SU-DHL-6 (cell line): ENCODE measurements at regions not wholly inside any gene's neighbourhood (a gene's known extent, or its start where the extent isn't known, plus 50 kb on each side); places are given as distances from the start of the nearest gene placed in this dataset.

ENCODE experiments used
- H2AFZ ChIP-seq: fragments of 200-600 bp; sonication (generic); 2 replicates; pipeline ENCODE4 v1.6.1; 2014; ENCODE audit warnings: low read depth, mild to moderate bottlenecking, moderate library complexity, mixed read lengths, antibody characterized with exemption, low read length; ENCODE audit not compliant: severe bottlenecking
- H3F3A ChIP-seq: fragments of 200-600 bp; shearing (Covaris generic); 2 replicates; pipeline ENCODE4 v1.6.0; 2016; ENCODE audit warnings: antibody characterized with exemption, mild to moderate bottlenecking; ENCODE audit not compliant: insufficient read depth
- H3K27ac ChIP-seq: fragments of 200-600 bp; sonication (generic); 2 replicates; pipeline ENCODE4 v1.5.1; 2016; ENCODE audit warnings: low read depth, mild to moderate bottlenecking, low read length, moderate library complexity, mixed read lengths
- H3K27me3 ChIP-seq: fragments of 200-600 bp; sonication (generic), shearing (Covaris generic); 2 replicates; pipeline ENCODE4 v1.6.0; 2014; ENCODE audit warnings: mild to moderate bottlenecking, low read length
- H3K36me3 ChIP-seq: fragments of 200-600 bp; sonication (generic); 2 replicates; pipeline ENCODE4 v1.6.1; 2014; ENCODE audit warnings: mild to moderate bottlenecking, low read length, mixed read lengths
- H3K4me2 ChIP-seq: fragments of 300-600, 200-600 bp; shearing (Covaris generic), sonication (generic); 2 replicates; pipeline ENCODE4 v1.6.0; 2014; ENCODE audit warnings: low read length, low read depth, mild to moderate bottlenecking; ENCODE audit not compliant: poor library complexity, severe bottlenecking
- H3K4me3 ChIP-seq: fragments of 200-600 bp; sonication (generic); 2 replicates; pipeline ENCODE4 v1.5.1; 2014; ENCODE audit warnings: antibody characterized with exemption, low read length, mild to moderate bottlenecking, mixed read lengths; ENCODE audit not compliant: insufficient read depth, poor library complexity, severe bottlenecking
- H3K79me2 ChIP-seq: fragments of 200-600 bp; sonication (generic); 2 replicates; pipeline ENCODE4 v1.6.1; 2014; ENCODE audit warnings: mild to moderate bottlenecking, low read length, moderate library complexity; ENCODE audit not compliant: insufficient read depth
- H3K9ac ChIP-seq: fragments of 200-600 bp; sonication (generic); 2 replicates; pipeline ENCODE4 v1.7.0; 2014; ENCODE audit warnings: mild to moderate bottlenecking, low read length
- H3K9me2 ChIP-seq: fragments of 200-600 bp; sonication (generic); replicated peaks from 2 replicates; pipeline ENCODE4 v1.6.1; 2014; ENCODE audit warnings: low read length; ENCODE audit not compliant: insufficient read depth
- H3K9me3 ChIP-seq: fragments of 200-600 bp; sonication (generic); 2 replicates; pipeline ENCODE4 v1.6.1; 2014; ENCODE audit warnings: low read length, mixed read lengths; ENCODE audit not compliant: insufficient read depth
- H4K20me1 ChIP-seq: fragments of 200-600 bp; sonication (generic); 2 replicates; pipeline ENCODE4 v1.6.1; 2014; ENCODE audit warnings: low read depth, mild to moderate bottlenecking, antibody characterized with exemption, low read length, moderate library complexity, mixed read lengths
- EZH2phosphoT487 ChIP-seq: fragments of 200-600 bp; sonication (generic), shearing (Covaris generic); conservative IDR thresholded peaks from 2 replicates; pipeline ENCODE4 v1.6.1; 2018; ENCODE audit warnings: mild to moderate bottlenecking, antibody characterized with exemption, low read length, moderate library complexity, mixed read lengths
- TF ChIP-seq, protein P1 (sequence below): fragments of 200-600 bp; sonication (generic); IDR thresholded peaks from one replicate; pipeline ENCODE4 v1.5.1; 2017; ENCODE audit warnings: antibody characterized with exemption, mild to moderate bottlenecking, low read length, moderate library complexity; ENCODE audit not compliant: insufficient read depth, poor library complexity, severe bottlenecking

DNA sequence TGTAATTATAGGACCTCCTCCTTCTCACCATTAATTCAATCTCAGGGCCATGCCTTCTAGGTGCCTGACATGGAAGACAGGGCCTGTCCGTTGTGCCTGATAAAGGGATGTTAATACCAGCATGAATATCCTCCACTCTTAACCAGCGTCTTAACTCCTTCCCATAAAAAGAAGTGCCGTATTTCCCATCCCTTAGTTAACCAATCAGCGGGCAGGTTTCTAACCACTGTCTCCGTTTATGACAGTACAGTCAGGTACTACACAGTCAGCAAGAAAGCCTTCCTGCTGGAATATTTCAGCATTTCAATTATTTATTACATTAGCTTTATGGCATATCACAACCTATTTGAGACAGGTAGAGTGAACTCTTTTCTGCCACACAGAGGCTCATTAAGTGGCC, 308.6 kb upstream of the FZD8 start:
- Histone ChIP-seq H3K9me3 (no peaks in the 10 kb centered on the region), H3K27me3 (no peaks in the 10 kb centered on the region), H4K20me1 (no peaks in the 10 kb centered on the region), H3K4me2 (no peak overlapping the region), H3K4me3 (no peak overlapping the region), H3K9ac (no peak overlapping the region), H3K79me2 (no peaks in the 10 kb centered on the region), H3K36me3 (no peaks in the 10 kb centered on the region), H3K27ac (no peak overlapping the region), H3F3A (no peaks in the 10 kb centered on the region), H2AFZ (no peak overlapping the region), H3K9me2 (no peaks in the 10 kb centered on the region)
- TF ChIP-seq, protein P1, sequence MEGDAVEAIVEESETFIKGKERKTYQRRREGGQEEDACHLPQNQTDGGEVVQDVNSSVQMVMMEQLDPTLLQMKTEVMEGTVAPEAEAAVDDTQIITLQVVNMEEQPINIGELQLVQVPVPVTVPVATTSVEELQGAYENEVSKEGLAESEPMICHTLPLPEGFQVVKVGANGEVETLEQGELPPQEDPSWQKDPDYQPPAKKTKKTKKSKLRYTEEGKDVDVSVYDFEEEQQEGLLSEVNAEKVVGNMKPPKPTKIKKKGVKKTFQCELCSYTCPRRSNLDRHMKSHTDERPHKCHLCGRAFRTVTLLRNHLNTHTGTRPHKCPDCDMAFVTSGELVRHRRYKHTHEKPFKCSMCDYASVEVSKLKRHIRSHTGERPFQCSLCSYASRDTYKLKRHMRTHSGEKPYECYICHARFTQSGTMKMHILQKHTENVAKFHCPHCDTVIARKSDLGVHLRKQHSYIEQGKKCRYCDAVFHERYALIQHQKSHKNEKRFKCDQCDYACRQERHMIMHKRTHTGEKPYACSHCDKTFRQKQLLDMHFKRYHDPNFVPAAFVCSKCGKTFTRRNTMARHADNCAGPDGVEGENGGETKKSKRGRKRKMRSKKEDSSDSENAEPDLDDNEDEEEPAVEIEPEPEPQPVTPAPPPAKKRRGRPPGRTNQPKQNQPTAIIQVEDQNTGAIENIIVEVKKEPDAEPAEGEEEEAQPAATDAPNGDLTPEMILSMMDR = no peak
- no peak for TF ChIP-seq EZH2phosphoT487

DNA sequence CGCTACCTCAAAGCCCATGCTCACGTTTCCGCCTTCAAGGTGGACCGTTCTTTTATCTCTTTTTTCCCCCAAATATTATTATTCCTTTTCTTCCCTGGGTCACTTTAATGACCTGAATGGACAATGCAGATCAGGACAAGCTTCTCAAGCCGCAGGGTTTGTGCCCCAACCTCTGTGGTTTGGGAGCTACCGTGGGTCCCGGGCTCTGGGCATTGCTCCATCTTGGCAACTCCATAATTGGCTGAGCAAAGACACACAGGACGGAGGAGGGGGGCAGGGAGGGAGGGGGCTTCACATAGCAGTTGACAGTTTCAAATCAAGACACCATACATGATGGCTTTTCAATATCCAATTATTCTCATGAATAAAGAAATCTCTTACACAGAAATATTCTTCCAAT, 308.1 kb upstream of the FZD8 start:
- TF ChIP-seq, protein P1 = no peak
- TF ChIP-seq EZH2phosphoT487 = no peak
- Histone ChIP-seq H3K9me2 (no peaks in the 10 kb centered on the region), H4K20me1 (no peaks in the 10 kb centered on the region), H3K4me2 (no peak overlapping the region), H3K9me3 (no peaks in the 10 kb centered on the region), H3K9ac (no peak overlapping the region), H3K27ac (no peak overlapping the region), H3F3A (no peaks in the 10 kb centered on the region), H3K36me3 (no peaks in the 10 kb centered on the region), H3K79me2 (no peaks in the 10 kb centered on the region), H3K4me3 (no peak overlapping the region), H2AFZ (no peak overlapping the region), H3K27me3 (no peaks in the 10 kb centered on the region)

DNA sequence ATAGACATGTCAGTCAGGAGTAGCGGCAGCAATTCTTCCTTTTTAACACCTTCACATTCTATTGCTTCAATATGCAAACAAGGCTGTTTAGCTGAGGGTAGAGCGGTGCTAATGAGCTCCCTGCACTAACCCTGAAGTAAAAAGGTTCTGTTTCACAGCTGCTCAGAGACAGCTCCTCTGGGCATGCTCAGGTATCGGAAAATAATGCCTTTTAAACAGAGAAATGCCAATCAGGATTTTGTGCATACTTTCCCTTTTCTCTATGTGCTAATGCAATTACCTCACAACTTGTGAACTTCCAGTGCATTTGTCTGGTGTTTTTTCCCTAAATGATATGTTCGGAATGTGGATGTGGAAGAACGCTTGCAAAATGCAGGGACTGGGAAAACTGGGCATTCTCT, 307.7 kb upstream of the FZD8 start:
- Histone ChIP-seq H3K4me2 (no peak overlapping the region), H3K9ac (no peak overlapping the region), H3K27ac (no peak overlapping the region), H4K20me1 (no peaks in the 10 kb centered on the region), H2AFZ (no peak overlapping the region), H3K27me3 (no peaks in the 10 kb centered on the region), H3K9me2 (no peaks in the 10 kb centered on the region), H3K79me2 (no peaks in the 10 kb centered on the region), H3K4me3 (no peak overlapping the region), H3K36me3 (no peaks in the 10 kb centered on the region), H3F3A (no peaks in the 10 kb centered on the region), H3K9me3 (no peaks in the 10 kb centered on the region)
- TF ChIP-seq, protein P1 = no peak
- no peak for TF ChIP-seq EZH2phosphoT487

DNA sequence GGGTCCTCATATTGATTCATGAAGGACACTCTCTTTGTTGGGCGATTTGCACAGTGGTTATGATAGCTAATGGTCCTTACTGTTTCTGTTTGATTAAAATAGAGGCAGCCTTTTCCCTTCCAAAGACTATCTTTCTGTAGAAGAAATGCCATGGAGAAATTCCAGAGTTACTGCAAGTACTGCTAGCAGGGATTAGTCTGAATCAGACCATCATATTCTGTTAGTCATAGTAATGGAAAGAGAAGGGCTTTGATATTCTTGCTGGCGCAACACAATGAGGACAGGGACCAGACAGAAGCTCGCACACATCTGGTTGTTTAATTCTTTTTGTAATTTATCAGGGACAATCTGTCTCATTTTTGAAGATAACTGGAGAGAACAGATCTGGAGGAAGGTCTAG, 304.5 kb upstream of the FZD8 start:
- no peaks in the 10 kb centered on the region for H3K79me2 ChIP-seq
- H3K9ac ChIP-seq = no peak overlapping the region
- no peak overlapping the region for H3K4me3 ChIP-seq
- H3K9me3 ChIP-seq = no peaks in the 10 kb centered on the region
- H2AFZ ChIP-seq = no peak overlapping the region
- no peaks in the 10 kb centered on the region for H3F3A ChIP-seq
- H3K36me3 ChIP-seq = no peaks in the 10 kb centered on the region
- H3K4me2 ChIP-seq = no peak overlapping the region
- no peaks in the 10 kb centered on the region for H3K9me2 ChIP-seq
- H3K27me3 ChIP-seq = no peaks in the 10 kb centered on the region
- no peaks in the 10 kb centered on the region for H4K20me1 ChIP-seq
- no peak for TF ChIP-seq EZH2phosphoT487
- TF ChIP-seq, protein P1 = no peak
- H3K27ac ChIP-seq = no peak overlapping the region
